GM12874 (cell line): ENCODE measurements at regions not wholly inside any gene's neighbourhood (a gene's known extent, or its start where the extent isn't known, plus 50 kb on each side); places are given as distances from the start of the nearest gene placed in this dataset.

Experiments
- CTCF ChIP-seq: IDR thresholded peaks from 2 replicates; pipeline ENCODE4 v1.5.1; 2011; ENCODE audit warnings: low read depth, mild to moderate bottlenecking, control low read depth, low read length, moderate library complexity; ENCODE audit not compliant: insufficient read depth

GRCh38 chr14:58808828-58809227 lies 171.1 kb downstream of the DACT1 start:
- TF ChIP-seq CTCF = no peak

GRCh38 chr14:58809520-58809919 lies 171.8 kb downstream of the DACT1 start:
- TF ChIP-seq CTCF = no peak

DNA sequence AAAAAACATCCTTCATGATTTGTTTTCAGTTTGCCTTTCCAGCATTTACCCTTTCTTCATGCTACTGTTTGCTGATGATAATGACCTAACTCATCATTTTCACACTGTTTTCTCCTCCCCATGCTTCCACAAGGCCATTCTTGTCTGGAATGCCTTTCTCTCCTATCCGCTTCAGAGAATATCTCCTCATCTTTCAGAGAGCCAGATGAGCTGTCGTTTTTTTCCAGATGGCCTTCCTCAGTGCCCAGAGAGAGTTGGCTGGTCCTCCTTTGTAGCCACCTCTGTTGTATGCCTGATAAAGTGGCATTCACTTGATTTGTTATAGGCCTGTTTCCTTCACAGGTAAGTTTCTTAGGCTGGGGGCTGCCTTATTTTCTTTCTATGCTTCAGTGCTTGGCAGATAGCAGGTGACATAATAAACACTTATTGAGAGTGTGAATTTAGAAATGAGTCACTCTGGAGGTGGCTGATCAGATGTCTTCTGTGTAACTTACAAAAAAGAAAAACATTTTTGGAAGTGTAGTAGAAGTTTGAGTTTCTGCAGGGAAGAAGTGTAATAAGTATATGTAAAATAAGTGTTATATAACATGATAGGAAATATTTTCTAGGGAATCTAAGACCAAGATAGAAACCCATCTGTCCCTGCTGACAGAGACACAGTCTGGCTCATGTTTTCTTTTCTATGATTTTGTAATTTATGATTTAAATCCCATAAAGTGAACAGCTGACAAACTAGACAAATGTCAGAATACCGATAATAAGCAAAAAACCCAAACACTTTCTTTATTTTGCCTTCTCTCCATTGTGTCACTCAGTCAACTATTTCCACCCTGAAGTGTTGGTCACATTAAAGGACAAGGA lies 174.5 kb downstream of the DACT1 start:
- no peak for TF ChIP-seq CTCF

- no peak for TF ChIP-seq CTCF
Measured at GRCh38 chr14:58813745-58814144, 176.0 kb downstream of the DACT1 start.

DNA sequence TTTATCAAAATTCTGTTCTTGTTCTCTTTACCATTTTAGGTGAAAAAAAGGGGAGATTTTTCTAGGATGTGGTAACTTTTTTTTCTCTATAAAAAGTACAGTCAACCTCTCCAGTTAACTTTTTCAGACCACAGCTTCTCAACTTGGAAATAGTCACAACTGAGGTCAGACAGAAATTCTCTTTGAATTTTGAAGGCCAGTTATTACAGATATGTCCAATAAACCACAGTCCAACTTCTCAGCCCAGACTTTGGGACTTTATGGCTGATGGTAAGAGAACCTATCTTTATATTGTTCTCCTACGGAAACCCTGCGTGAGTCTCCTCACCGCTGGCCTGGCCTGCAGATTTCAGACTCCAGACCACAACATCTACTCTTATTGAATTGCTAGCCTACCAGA lies 176.7 kb downstream of the DACT1 start:
- no peak for TF ChIP-seq CTCF

- TF ChIP-seq CTCF = no peak
Measured at GRCh38 chr14:58815161-58815701, 177.5 kb downstream of the DACT1 start.

GRCh38 chr14:58815794-58816193 lies 178.0 kb downstream of the DACT1 start:
- no peak for TF ChIP-seq CTCF
